K562 (cell line): ENCODE measurements at regions not wholly inside any gene's neighbourhood (a gene's known extent, or its start where the extent isn't known, plus 50 kb on each side); places are given as distances from the start of the nearest gene placed in this dataset.

Experiments
- ATAC-seq: fragments of 200-7000 bp; cut with Tn5 transposase; 3 replicates; pipeline ENCODE4 v1.9.1; 2020; ENCODE audit warnings: moderate library complexity
- BruUV-seq: library from RNA; stranded (reverse); fragments of 400-500 nt; replicated peaks from 2 replicates; lab custom pipeline; 2021; lab: Mats Ljungman, UMichigan
- CTCF ChIA-PET: fragments of 300-600 bp; formaldehyde crosslinking; extraction: SDS; loops from one replicate; lab custom pipeline; 2021; ENCODE audit warnings: low intra/inter-chr PET ratio; lab: Yijun Ruan, JAX
- POLR2A ChIA-PET: fragments of 300-600, 350-650 bp; sonication (Branson Sonifier 250); formaldehyde crosslinking; extraction: SDS; loops from one replicate; lab custom pipeline; 2021; ENCODE audit warnings: antibody characterized with exemption, inconsistent platforms; lab: Yijun Ruan, JAX
- DNase-seq, 4 experiments: peaks; one replicate each; pipeline versions ENCODE4 v3.0.0 to v3.0.0-alpha.2; 2011 to 2018; ENCODE audit warnings: low spot score in 3 of 4, mixed read lengths in 3 of 4; ENCODE audit errors: extremely low read depth in 1 of 4
- FAIRE-seq: peaks from 2 replicates; lab custom pipeline; 2011; peaks lifted over from hg19 to GRCh38; lab: Jason Lieb, UNC
- H2AFZ ChIP-seq: 2 replicates; pipeline ENCODE4 v1.6.0; 2011; ENCODE audit warnings: low read depth, low read length, control low read depth, inconsistent platforms
- H3K27ac ChIP-seq: fragments of 200-600 bp; 3 replicates; pipeline ENCODE4 v1.8.0; 2011; ENCODE audit warnings: low read depth, mild to moderate bottlenecking, control low read depth, inconsistent platforms, low read length, moderate library complexity, mixed read lengths; ENCODE audit errors: extremely low read depth
- H3K27me3 ChIP-seq, 2 experiments: fragments of 300-600 bp in 1 of 2; 2 replicates in 1 of 2; 3 replicates in 1 of 2; pipeline versions ENCODE4 v1.6.0 to v1.8.0; 2011; ENCODE audit warnings: inconsistent platforms in 2 of 2, low read length in 2 of 2, mild to moderate bottlenecking in 1 of 2, mixed read lengths in 1 of 2, moderate library complexity in 1 of 2; ENCODE audit not compliant: control insufficient read depth in 2 of 2, insufficient read depth in 2 of 2
- H3K36me3 ChIP-seq: fragments of 300-600 bp; 3 replicates; pipeline ENCODE4 v1.8.0; 2011; ENCODE audit warnings: mild to moderate bottlenecking, low read length, inconsistent platforms; ENCODE audit not compliant: control insufficient read depth, insufficient read depth
- H3K4me1 ChIP-seq, 2 experiments: fragments of 200-600 bp in 1 of 2; replicated peaks in 1 of 2; 2 replicates in 1 of 2; 3 replicates in 1 of 2; pipeline versions ENCODE4 v1.5.1 to v1.8.0; 2011; ENCODE audit warnings: inconsistent platforms in 2 of 2, low read length in 2 of 2, mild to moderate bottlenecking in 1 of 2, mixed read lengths in 1 of 2, moderate library complexity in 1 of 2; ENCODE audit not compliant: control insufficient read depth in 2 of 2, insufficient read depth in 2 of 2
- H3K4me2 ChIP-seq: 2 replicates; pipeline ENCODE4 v1.6.1; 2011; ENCODE audit warnings: low read length, control low read depth, inconsistent platforms, mixed read lengths; ENCODE audit not compliant: insufficient read depth
- H3K4me3 ChIP-seq: fragments of 200-600 bp; sonication (generic), shearing (Covaris generic); 2 replicates; pipeline ENCODE4 v1.5.1; 2016; ENCODE audit warnings: control low read depth, inconsistent platforms
- H3K79me2 ChIP-seq: fragments of 200-600 bp; 3 replicates; pipeline ENCODE4 v1.8.0; 2011; ENCODE audit warnings: low read length, inconsistent platforms; ENCODE audit not compliant: control insufficient read depth, insufficient read depth
- H3K9ac ChIP-seq, 2 experiments: 2 replicates each; pipeline versions ENCODE4 v1.6.0 to v1.6.1; 2011; ENCODE audit warnings: low read depth in 2 of 2, low read length in 2 of 2, control low read depth in 1 of 2, inconsistent platforms in 1 of 2, mild to moderate bottlenecking in 1 of 2, mixed read lengths in 1 of 2; ENCODE audit not compliant: insufficient read depth in 1 of 2
- H3K9me1 ChIP-seq: one replicate; pipeline ENCODE4 v1.6.0; 2011; ENCODE audit warnings: inconsistent platforms, mild to moderate bottlenecking, low read length, moderate library complexity; ENCODE audit not compliant: control insufficient read depth, insufficient read depth
- H3K9me3 ChIP-seq: replicated peaks from 2 replicates; pipeline ENCODE4 v1.5.1; 2011; ENCODE audit warnings: low read depth, low read length, inconsistent platforms; ENCODE audit not compliant: control insufficient read depth, insufficient read depth
- H4K20me1 ChIP-seq: replicated peaks from 2 replicates; pipeline ENCODE4 v1.6.1; 2011; ENCODE audit warnings: low read length, inconsistent platforms, mixed read lengths; ENCODE audit not compliant: control insufficient read depth, insufficient read depth
- HMG20A ChIP-seq: fragments of 450-650 bp; formaldehyde crosslinking; conservative IDR thresholded peaks from 2 replicates; pipeline ENCODE4 v1.4.0; 2020; ENCODE audit warnings: mild to moderate bottlenecking, mixed read lengths
- PHF8 ChIP-seq: fragments of 200-600 bp; sonication (generic); IDR thresholded peaks from 2 replicates; pipeline ENCODE4 v1.6.1; 2012; ENCODE audit warnings: mixed run types, mild to moderate bottlenecking, inconsistent platforms, low read length, moderate library complexity, borderline replicate concordance
- WGBS: fragments of 100-300 bp; shearing (Covaris generic); methylation state at CpG from one replicate; pipeline ENCODE4 v1.1.6; 2016; ENCODE audit warnings: low coverage, mixed read lengths; ENCODE audit not compliant: insufficient coverage; ENCODE audit errors: missing lambda C conversion rate; 5-methylcytosine and 5-hydroxymethylcytosine counted together
- in situ Hi-C: fragments of 300-500 bp; cut with MboI; formaldehyde crosslinking; loops from 4 replicates; pipeline ENCODE4 v1.15.0; 2018; ENCODE audit warnings: inconsistent platforms, mixed read lengths
- intact Hi-C: fragments of 100-400 bp; cut with micrococcal nuclease; formaldehyde crosslinking; loops from 2 replicates; pipeline ENCODE4 v1.14.2; 2022
- TF ChIP-seq, protein P1 (sequence below), 3 experiments: IDR thresholded peaks in 2 of 3; conservative IDR thresholded peaks in 1 of 3; 2 replicates each; pipeline ENCODE4 v1.5.1; 2011 to 2012; ENCODE audit warnings: low read length in 3 of 3, mild to moderate bottlenecking in 3 of 3, control low read depth in 2 of 3, improper control_type of control experiment in 1 of 3, inconsistent platforms in 1 of 3, low read depth in 1 of 3, mixed read lengths in 1 of 3, moderate library complexity in 1 of 3; ENCODE audit not compliant: insufficient read depth in 2 of 3
- TF ChIP-seq, protein P2 (sequence below): fragments of 250-450 bp; sonication (Bioruptor Pico); IDR thresholded peaks from 2 replicates; pipeline ENCODE4 v1.5.0; 2021

DNA sequence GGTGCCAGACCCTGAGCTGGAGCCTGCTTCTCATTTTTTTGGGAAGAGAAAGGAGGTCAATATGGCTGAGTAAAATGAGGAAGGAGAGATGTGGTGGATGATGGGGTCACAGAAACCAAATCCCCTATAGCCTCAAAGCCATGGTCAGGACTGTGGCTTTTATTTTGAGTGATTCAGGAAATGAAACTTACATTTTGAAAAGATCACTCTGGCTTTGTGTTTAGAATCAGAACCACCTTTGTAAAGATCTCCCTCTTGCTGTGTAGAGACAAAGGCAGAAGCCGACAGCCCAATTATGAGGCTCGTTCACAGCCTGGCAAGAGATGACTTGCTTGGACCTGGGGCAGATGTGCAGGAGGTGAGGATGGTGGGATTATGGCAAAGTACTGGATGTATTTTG lies 121.6 kb upstream of the ANKFN1 start:
- intact Hi-C loops = no loop called here
- Histone ChIP-seq H3K27ac (no peak overlapping the region), H2AFZ (no peak overlapping the region), H3K4me2 (no peak overlapping the region), H4K20me1 (no peaks in the 10 kb centered on the region), H3K4me3 (no peak overlapping the region), H3K9ac (no peak overlapping the region)
- no TSS peak for BruUV-seq
- FAIRE-seq = no peak
- in situ Hi-C loops = no loop called here
- 0% methylated on average over 2 of the region's 2 CpGs for WGBS
- TF ChIP-seq HMG20A (CRISPR knock-in tag) = no peak
- TF ChIP-seq, protein P1, sequence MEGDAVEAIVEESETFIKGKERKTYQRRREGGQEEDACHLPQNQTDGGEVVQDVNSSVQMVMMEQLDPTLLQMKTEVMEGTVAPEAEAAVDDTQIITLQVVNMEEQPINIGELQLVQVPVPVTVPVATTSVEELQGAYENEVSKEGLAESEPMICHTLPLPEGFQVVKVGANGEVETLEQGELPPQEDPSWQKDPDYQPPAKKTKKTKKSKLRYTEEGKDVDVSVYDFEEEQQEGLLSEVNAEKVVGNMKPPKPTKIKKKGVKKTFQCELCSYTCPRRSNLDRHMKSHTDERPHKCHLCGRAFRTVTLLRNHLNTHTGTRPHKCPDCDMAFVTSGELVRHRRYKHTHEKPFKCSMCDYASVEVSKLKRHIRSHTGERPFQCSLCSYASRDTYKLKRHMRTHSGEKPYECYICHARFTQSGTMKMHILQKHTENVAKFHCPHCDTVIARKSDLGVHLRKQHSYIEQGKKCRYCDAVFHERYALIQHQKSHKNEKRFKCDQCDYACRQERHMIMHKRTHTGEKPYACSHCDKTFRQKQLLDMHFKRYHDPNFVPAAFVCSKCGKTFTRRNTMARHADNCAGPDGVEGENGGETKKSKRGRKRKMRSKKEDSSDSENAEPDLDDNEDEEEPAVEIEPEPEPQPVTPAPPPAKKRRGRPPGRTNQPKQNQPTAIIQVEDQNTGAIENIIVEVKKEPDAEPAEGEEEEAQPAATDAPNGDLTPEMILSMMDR (IDR thresholded peaks at IDR 0.05 in 2 of 3, conservative IDR thresholded peaks at IDR 0.05 in 1 of 3; ENCODE audit: insufficient read depth in 2 of 3, low read depth in 1 of 3, low read length in 3 of 3) = no peak
- no peak for TF ChIP-seq PHF8
- TF ChIP-seq, protein P2, sequence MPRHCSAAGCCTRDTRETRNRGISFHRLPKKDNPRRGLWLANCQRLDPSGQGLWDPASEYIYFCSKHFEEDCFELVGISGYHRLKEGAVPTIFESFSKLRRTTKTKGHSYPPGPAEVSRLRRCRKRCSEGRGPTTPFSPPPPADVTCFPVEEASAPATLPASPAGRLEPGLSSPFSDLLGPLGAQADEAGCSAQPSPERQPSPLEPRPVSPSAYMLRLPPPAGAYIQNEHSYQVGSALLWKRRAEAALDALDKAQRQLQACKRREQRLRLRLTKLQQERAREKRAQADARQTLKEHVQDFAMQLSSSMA = no peak
- TF ChIP-seq, all 486 proteins: peak for 0
- Histone ChIP-seq H3K9me3 (no peaks in the 10 kb centered on the region), H3K4me1 (no peaks in the 10 kb centered on the region), H3K27me3 (no peaks in the 10 kb centered on the region), H3K9me1 (no peaks in the 10 kb centered on the region), H3K36me3 (no peaks in the 10 kb centered on the region), H3K79me2 (no peaks in the 10 kb centered on the region)
- ChIA-PET CTCF (no interaction called here), POLR2A (no interaction called here)
- DNase-seq (no peak), ATAC-seq (no peak)
